ENCODE measurements at regions not wholly inside any gene's neighbourhood (a gene's known extent, or its start where the extent isn't known, plus 50 kb on each side); places are given as distances from the start of the nearest gene placed in this dataset.

DNA sequence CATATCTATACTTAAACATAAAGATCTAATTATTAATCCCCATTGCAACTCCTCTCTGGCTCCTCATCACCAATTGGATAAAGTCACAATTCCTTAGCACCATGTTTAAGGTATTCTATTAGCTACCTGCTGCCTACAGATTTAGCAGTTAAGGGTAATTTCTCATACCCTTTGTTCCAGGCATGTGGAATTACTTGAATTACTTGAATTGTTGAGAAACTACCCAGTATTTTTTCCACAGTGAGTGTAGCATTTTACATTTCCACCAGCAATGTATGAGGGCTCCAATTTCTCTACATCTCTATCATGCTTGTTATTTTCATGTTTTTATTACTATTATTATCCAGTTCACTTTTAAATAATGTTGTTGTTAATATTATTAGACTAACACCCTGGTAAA lies 86.4 kb downstream of the P2RY1 start:
- Histone ChIP-seq H3K4me2 (ENCODE audit: control insufficient read depth, insufficient read depth) (no peak overlapping the region), H2AFZ (ENCODE audit: control insufficient read depth, low read depth, low read length) (no peak overlapping the region), H3K36me3 (ENCODE audit: control insufficient read depth in 2 of 2, insufficient read depth in 2 of 2, low read length in 1 of 2) (no peaks in the 10 kb centered on the region), H4K20me1 (ENCODE audit: control insufficient read depth, insufficient read depth) (no peaks in the 10 kb centered on the region), H3K4me1 (ENCODE audit: control insufficient read depth, insufficient read depth, low read length) (no peaks in the 10 kb centered on the region), H3K79me2 (ENCODE audit: control insufficient read depth, insufficient read depth, low read length) (no peaks in the 10 kb centered on the region), H3K27ac (ENCODE audit: control insufficient read depth, insufficient read depth) (no peak overlapping the region), H3K9me3 (replicated peaks; ENCODE audit: control insufficient read depth, insufficient read depth, low read length) (no peaks in the 10 kb centered on the region), H3K4me3 (no peak overlapping the region), H3K9ac (ENCODE audit: control insufficient read depth, insufficient read depth, low read length) (no peak overlapping the region), H3K27me3 (replicated peaks in 1 of 2; ENCODE audit: control insufficient read depth in 2 of 2, insufficient read depth in 2 of 2, low read length in 1 of 2) (peaks cover 0 to 4% of the 10 kb centered on the region in 2 experiments; a peak in 1 of 4 replicates)
- no TSS peak for BruUV-seq (replicated peaks)
- FAIRE-seq (no peak), ATAC-seq (no peak), DNase-seq (ENCODE audit: low read depth, low spot score) (no peak)
- ChIA-PET SMC1A (ENCODE audit: uncharacterized antibody, unreplicated experiment) (interaction anchor here (0.9 kb wide), 1 partner anchor 208 kb away, joined by 3 read pairs; no protein-coding TSS in a partner anchor), CTCF (no interaction called here), RAD21 (ENCODE audit: unreplicated experiment) (no interaction called here), POLR2A (no interaction called here)
- in situ Hi-C loops (cut with MboI) = no loop called here
- TF ChIP-seq ESRRA (IDR thresholded peaks at IDR 0.05; ENCODE audit: low read length) (no peak), WRNIP1 (IDR thresholded peaks at IDR 0.05; ENCODE audit: borderline replicate concordance, low read depth, low read length) (no peak), PAX5 (IDR thresholded peaks at IDR 0.05; ENCODE audit: borderline replicate concordance, low read depth, low read length) (no peak), NR2C2 (IDR thresholded peaks at IDR 0.05; ENCODE audit: borderline replicate concordance, control insufficient read depth, insufficient read length, low read depth) (no peak), YY1 (IDR thresholded peaks at IDR 0.05; ENCODE audit: low read depth, low read length) (no peak)
- intact Hi-C loops (cut with micrococcal nuclease; ENCODE audit: unreplicated experiment) = no loop called here

DNA sequence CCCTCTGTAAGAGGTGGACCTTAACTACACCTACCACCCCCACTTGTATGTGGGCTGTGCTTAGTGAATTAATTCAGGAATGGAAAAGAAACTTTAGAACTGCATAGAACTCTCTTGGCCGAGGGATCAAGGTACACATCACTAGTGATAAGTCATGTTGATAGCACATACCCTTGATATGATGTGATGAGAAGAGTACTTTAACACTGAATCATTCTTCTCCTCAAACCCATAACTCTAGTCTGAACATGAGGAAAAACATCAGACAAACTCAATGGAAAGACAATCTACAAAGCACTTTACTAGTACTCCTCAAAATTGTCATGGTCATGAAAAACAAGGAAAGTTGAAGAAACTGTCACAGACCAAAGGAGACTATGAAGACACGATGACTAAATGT lies 87.6 kb downstream of the P2RY1 start:
- Histone ChIP-seq H3K9ac (ENCODE audit: control insufficient read depth, insufficient read depth, low read length) (no peak overlapping the region), H3K9me3 (replicated peaks; ENCODE audit: control insufficient read depth, insufficient read depth, low read length) (no peaks in the 10 kb centered on the region), H3K4me3 (no peak overlapping the region), H3K36me3 (ENCODE audit: control insufficient read depth in 2 of 2, insufficient read depth in 2 of 2, low read length in 1 of 2) (no peaks in the 10 kb centered on the region), H2AFZ (ENCODE audit: control insufficient read depth, low read depth, low read length) (no peak overlapping the region), H3K79me2 (ENCODE audit: control insufficient read depth, insufficient read depth, low read length) (no peaks in the 10 kb centered on the region), H3K4me1 (ENCODE audit: control insufficient read depth, insufficient read depth, low read length) (no peaks in the 10 kb centered on the region), H3K4me2 (ENCODE audit: control insufficient read depth, insufficient read depth) (no peak overlapping the region), H4K20me1 (ENCODE audit: control insufficient read depth, insufficient read depth) (no peaks in the 10 kb centered on the region), H3K27me3 (replicated peaks in 1 of 2; ENCODE audit: control insufficient read depth in 2 of 2, insufficient read depth in 2 of 2, low read length in 1 of 2) (peaks cover 0 to 4% of the 10 kb centered on the region in 2 experiments; a peak in 1 of 4 replicates), H3K27ac (ENCODE audit: control insufficient read depth, insufficient read depth) (no peak overlapping the region)
- intact Hi-C loops (cut with micrococcal nuclease; ENCODE audit: unreplicated experiment) = no loop called here
- FAIRE-seq = no peak
- POLR2A ChIA-PET = no interaction called here
- no peak for DNase-seq (ENCODE audit: low read depth, low spot score)
- no peak for ATAC-seq
- in situ Hi-C loops (cut with MboI) = no loop called here
- CTCF ChIA-PET = no interaction called here
- no TSS peak for BruUV-seq (replicated peaks)
- RAD21 ChIA-PET (ENCODE audit: unreplicated experiment) = no interaction called here
- 40% methylated on average over 2 of the region's 2 CpGs for WGBS (ENCODE audit: insufficient coverage, insufficient replicate concordance, low lambda C conversion rate, missing lambda C conversion rate)
- SMC1A ChIA-PET (ENCODE audit: uncharacterized antibody, unreplicated experiment) = no interaction called here
- no peak for TF ChIP-seq ZZZ3 (IDR thresholded peaks at IDR 0.05; ENCODE audit: control insufficient read depth, insufficient read length, low read depth)
- TF ChIP-seq SREBF2 (IDR thresholded peaks at IDR 0.05; ENCODE audit: low read length) = no peak
- TF ChIP-seq, protein P1, sequence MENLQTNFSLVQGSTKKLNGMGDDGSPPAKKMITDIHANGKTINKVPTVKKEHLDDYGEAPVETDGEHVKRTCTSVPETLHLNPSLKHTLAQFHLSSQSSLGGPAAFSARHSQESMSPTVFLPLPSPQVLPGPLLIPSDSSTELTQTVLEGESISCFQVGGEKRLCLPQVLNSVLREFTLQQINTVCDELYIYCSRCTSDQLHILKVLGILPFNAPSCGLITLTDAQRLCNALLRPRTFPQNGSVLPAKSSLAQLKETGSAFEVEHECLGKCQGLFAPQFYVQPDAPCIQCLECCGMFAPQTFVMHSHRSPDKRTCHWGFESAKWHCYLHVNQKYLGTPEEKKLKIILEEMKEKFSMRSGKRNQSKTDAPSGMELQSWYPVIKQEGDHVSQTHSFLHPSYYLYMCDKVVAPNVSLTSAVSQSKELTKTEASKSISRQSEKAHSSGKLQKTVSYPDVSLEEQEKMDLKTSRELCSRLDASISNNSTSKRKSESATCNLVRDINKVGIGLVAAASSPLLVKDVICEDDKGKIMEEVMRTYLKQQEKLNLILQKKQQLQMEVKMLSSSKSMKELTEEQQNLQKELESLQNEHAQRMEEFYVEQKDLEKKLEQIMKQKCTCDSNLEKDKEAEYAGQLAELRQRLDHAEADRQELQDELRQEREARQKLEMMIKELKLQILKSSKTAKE (IDR thresholded peaks at IDR 0.05; ENCODE audit: low read depth, poor library complexity, severe bottlenecking) = no peak
- TF ChIP-seq HDAC6 (IDR thresholded peaks at IDR 0.05; ENCODE audit: unreplicated experiment) = no peak
- TF ChIP-seq, protein P2, sequence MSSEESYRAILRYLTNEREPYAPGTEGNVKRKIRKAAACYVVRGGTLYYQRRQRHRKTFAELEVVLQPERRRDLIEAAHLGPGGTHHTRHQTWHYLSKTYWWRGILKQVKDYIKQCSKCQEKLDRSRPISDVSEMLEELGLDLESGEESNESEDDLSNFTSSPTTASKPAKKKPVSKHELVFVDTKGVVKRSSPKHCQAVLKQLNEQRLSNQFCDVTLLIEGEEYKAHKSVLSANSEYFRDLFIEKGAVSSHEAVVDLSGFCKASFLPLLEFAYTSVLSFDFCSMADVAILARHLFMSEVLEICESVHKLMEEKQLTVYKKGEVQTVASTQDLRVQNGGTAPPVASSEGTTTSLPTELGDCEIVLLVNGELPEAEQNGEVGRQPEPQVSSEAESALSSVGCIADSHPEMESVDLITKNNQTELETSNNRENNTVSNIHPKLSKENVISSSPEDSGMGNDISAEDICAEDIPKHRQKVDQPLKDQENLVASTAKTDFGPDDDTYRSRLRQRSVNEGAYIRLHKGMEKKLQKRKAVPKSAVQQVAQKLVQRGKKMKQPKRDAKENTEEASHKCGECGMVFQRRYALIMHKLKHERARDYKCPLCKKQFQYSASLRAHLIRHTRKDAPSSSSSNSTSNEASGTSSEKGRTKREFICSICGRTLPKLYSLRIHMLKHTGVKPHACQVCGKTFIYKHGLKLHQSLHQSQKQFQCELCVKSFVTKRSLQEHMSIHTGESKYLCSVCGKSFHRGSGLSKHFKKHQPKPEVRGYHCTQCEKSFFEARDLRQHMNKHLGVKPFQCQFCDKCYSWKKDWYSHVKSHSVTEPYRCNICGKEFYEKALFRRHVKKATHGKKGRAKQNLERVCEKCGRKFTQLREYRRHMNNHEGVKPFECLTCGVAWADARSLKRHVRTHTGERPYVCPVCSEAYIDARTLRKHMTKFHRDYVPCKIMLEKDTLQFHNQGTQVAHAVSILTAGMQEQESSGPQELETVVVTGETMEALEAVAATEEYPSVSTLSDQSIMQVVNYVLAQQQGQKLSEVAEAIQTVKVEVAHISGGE (CRISPR knock-in tag; IDR thresholded peaks at IDR 0.05) = no peak
- no peak for TF ChIP-seq POLR2A (IDR thresholded peaks at IDR 0.05; ENCODE audit: low read depth, low read length)
- no peak for TF ChIP-seq SRF (IDR thresholded peaks at IDR 0.05; ENCODE audit: low read depth in 2 of 2, low read length in 2 of 2)
- TF ChIP-seq BCL11A (IDR thresholded peaks at IDR 0.05; ENCODE audit: low read depth, low read length) = no peak
- no peak for TF ChIP-seq FOXM1 (IDR thresholded peaks at IDR 0.05; ENCODE audit: low read depth, low read length)
- no peak for TF ChIP-seq TBL1XR1 (IDR thresholded peaks at IDR 0.05; ENCODE audit: low read depth, low read length)

Data from GM12878 (cell line).